ENCODE measurements at regions not wholly inside any gene's neighbourhood (a gene's known extent, or its start where the extent isn't known, plus 50 kb on each side); places are given as distances from the start of the nearest gene placed in this dataset.
"Not testable (repeated sequence)": the region's sequence is repeated elsewhere in the genome, so short reads cannot be mapped to it uniquely, and the experiment has no call there.

DNA sequence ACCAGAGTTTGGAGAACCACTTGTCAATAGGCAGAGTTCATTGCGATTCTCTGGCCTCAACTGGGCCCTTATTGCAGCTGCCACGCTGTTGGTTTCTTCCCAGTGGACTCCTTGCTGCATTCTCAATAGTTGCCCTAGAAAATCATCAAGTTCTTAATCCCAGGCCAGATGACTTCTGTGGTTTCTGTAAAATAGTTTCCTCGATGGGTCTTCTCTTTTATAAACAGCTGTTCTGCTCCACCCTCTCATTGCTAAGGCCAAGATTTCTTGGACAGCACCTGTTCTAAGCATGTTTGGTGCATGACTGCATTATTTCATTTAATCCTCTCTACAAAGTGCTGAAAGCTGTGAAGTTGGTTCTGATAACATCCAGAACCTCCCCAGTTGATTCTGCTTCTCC, 131.0 kb downstream of the BCL2L11 start:
- DNase-seq, result no peak

DNA sequence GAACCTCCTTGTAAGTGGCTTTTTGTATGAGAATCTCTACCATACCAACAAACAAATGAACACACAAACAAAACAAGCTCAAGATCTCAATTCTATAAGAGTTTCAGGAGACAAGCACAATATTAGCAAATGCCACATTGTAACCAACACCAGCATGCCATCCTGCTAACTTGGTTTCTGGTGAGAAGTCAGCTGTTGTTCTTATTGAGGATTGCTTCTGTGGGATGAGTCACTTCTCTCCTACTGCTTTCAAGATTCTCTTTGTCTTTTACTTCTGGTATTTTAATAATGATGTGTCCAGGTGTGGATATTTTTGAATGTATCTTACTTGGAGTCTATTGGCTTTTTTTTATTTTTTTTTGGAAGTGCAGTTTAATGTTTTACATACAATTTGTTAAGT, 131.7 kb downstream of the BCL2L11 start:
- DNase-seq, result no peak

DNA sequence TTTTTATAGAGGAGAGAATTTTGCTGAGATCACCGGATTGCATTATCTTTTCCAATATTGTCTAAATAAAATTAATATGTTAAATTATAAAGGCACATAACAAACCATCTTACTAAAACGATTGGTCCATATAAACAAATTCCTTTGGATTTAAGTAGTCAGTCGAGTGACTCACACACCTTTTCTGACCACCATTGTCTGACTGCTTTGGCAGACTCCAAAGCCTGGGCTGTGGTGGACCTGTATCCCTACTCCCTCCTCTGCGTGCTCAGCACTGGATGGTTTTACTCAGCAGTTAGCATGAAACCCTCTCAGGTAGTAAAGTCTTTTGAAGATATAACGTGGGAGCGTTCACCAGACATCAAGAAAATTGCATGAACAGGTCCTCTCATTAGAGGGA, 134.2 kb downstream of the BCL2L11 start:
- not testable (repeated sequence) for DNase-seq

DNA sequence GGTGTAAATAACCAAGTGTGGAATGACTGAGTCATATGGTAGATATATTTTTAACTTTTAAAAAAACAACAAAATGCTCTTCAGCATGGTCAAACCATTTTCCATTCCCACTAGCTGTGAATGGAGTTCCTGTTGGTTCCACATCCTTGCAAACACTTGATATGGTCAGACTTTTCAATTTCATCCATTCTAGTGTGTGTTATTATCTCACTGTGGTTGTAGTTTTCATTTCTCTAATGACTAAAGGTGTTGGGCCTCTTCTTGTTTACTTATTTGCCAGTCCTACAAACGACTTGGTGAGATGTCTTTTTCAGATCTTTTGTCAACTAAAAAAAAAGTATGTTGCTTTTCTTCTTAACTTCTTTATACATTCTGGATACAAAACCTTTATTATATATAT, 135.9 kb downstream of the BCL2L11 start:
- not testable (repeated sequence) for DNase-seq

DNA sequence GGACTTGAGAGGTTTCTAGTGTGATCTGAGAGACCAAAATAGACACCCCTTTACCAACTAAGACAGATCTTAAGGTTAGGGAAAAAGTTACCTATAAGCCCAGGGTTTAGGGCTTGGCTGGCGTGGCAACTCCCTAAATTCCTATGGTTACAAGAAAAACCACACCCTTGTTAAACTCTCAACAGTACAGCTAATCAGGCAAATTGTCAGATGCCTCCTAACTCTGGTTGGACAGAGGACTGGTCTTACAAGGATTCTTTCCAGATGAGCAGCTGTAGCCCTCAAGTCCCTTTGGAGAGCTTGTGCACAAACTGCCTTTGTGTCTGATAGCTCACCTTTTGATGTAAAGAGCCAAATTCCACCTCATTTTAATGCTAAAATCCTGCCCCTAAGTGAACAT, 136.9 kb downstream of the BCL2L11 start:
- DNase-seq, result not testable (repeated sequence)

DNA sequence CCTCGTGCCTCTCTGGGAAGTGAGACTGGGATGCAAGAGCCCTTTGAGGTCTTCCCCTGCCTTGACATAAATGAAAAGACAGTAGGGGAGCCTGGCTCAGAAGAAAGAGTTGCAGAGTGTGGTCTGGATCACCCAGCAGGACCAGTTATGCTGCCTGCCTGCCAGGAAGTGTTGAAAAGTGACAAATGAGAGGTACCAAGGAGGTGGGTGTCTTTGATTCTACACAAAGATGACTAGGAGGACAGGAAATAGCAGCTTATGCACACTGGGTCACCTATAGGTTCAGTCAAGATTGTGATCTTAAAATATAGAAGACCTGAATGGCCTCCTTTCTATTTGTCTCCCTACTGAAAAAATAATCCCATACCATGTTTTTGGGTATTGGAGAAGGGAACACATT, 137.6 kb downstream of the BCL2L11 start:
- not testable (repeated sequence) for DNase-seq

DNA sequence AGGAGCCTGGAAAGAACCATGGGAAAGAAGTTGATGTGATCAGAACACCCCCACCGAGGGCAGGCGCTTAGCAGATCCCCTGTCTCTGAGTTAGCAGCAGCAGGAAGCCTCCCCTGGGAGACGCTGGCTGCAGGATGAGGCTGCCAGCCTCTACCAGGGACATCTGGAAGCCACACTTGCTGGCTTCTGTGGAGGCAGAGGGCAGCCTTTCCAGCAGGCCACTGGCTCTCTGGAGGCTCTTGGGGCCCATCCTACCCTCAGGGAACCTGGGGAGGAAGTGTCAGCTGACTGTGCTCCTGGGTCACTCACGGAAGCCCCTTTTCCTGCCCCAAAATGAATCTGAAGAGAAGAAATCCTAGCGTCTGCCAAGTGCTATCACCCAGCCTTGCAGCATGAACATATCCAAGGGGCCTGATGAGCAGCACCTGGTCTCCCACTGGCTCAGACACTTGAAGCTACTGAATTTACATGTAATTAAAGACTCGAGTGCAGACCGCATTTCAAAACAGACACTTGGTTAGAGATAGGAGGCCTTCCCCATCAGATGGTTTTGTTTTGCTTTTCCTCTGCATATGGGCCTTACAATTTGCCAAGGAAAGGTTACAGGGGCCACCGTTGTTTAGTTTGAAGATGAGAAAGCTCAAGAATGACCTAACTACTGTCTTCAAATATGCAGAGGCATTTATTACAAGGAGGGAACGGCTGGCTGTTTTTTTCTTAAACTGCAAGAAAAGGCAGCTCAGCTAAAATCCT, 142.1 kb downstream of the BCL2L11 start:
- DNase-seq, result not testable (repeated sequence)

DNA sequence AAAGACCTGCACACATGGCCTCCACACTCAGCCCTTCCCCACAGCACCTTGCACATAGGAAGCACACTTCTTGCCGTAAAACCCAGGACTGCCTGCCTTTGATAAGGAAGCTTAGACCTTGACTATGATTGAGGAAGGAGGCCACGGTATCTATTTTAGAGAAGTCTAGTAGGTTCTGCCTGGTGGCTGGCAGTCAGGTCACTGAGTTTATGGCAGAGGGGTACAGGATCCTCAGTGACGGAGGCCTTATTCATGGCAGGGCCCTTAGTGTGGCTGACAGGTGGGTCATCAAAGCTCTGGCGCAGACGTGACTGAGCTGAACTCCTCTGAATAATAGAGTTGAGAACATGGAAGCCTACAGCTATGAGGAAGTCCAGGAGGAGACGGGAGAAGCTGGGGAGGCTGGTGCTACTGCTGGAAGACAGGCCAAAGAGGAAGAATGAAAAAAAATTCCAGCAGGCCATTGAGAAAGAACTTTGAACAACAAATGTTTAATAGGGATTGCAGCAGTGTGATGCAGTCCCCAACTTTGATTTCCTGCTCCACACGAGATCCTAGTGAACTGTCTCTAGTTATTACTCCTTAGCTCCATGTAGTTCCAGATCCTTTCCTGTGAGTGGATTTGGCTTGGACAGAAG, 142.8 kb downstream of the BCL2L11 start:
- DNase-seq, result not testable (repeated sequence)

DNA sequence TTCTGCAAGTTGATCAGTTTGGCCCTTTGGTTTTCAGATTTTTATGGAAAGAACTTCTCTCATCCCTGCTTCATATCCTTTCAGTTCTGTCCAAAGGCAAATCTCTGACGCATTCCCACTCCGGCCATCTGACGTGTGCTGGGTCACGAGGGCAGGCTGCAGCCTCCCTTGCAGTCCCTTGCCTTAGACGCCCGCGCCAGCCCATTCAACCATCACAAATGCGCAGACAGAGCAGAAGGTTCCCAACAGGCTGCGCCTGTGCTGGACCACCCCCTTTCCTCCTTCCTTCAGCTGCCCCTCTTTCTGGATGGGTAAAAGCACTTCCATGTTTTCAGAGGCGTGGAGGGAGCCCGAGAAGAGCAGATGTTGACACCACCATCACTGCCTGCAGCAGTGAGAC, 144.2 kb downstream of the BCL2L11 start:
- DNase-seq, result not testable (repeated sequence)

DNA sequence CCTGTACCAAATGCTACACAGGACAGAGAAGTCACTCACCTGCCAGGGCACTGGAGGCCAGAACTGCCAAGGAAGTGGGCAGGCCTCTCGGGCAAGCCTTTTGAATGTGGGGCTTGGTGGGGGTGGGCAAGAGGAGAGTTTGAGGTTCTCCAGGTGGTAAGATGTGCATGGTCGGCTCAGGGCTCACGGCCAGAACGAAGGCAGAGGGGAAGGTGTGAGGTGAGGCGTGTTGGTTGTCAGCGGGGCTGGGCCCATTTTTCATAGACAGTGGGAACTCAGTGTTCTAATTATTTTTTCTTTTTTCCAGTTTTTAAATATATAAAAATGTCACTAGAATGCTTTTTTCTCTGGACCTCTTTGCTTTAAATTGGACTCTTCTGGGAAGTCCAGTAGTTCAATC, 145.8 kb downstream of the BCL2L11 start:
- not testable (repeated sequence) for DNase-seq

DNA sequence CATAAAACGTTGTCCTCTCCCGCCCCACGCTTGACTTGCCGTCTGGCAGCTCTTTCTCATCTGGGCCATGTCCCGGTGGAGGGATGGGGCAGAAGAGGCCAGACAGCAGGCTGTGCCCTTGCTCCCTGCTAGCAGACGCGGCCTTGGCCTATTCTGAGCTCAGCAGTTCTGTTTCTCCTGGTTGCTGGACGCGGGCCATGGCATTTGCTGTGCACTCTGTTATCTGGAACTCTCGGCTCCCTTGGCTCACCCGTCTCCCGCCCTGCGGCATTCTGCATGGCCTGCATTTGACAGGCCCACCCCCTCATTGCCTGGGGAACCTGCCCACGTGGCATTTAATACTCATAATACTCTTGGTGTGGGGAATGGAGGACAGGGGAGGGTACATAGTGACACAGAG, 146.3 kb downstream of the BCL2L11 start:
- peak; percentile 8 for DNase-seq

DNA sequence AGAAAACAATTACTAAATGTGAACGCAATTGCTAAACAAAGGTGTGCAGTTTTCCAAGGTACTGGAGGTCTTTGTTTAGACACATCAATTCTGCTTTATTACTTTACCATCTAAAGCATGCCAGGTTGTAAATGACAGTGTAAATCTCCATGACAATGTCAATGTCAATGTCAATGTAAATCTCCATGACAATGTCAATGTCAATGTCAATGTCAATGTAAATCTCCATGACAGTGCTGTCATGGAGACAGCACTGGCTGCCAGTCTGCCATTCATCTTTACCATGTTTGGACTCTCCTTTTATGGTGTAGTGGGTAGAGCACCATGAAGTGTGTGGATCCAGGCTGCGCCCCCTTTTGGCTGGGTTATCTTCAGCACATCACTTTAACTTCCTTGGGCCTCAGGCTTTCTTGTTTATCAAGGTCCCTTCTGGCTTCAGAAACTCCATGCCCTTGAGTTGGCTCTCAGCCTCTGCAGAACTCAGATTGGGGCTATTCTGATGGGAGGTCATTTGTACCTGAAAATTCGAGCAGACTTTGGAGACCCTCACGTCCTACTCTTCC, 149.1 kb downstream of the BCL2L11 start:
- DNase-seq, result not testable (repeated sequence)

DNA sequence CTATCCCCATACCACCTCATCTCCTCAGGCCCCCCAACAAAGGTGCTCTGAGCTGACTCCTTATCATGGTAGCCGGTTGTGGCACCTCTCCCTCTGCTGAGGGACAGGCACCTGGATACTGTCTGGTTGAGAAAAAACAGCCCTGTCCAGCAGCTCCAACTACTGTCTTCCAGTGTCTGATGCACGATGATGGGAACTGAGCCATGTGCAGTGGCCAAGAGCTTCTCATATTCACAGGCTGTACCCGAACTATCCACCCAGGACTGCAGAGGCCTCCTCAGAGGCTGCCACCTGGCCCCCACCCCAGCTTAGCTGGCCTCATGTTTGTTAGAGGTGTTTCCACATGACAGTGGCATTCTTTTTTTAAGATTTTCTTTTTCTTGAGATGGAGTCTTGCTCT, 149.9 kb downstream of the BCL2L11 start:
- DNase-seq, result not testable (repeated sequence)

DNA sequence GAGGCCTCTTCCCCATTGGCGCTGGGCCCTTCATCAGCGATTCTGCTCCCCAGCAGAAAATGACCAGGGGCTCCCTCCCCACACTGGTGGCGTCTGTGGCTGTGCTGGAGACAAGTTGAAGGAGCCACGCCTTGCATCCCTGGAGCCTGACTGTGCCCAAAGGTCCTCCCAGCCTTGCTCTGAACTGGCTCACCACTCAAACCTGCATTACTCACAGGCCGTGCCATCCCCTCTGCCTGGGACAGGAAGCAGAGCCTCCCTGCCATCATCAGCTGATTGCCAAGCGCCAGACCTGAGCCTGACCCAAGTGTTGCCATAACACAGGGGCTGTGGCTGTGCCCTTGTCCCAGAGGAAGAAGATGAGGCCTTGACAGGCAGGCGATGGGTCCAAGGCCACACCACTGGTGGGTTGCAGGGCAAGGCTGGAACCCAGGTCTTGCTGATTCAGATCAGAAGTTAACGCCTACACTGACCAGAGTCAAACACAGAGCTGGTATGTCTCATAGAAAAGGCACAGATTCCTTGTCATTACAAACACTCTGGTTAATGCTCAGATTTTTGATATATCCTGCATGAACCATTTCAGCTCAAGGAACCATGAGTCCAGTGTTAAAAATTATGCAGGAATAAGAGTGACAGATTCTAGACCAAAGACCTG, 151.1 kb downstream of the BCL2L11 start:
- DNase-seq, result not testable (repeated sequence)

DNA sequence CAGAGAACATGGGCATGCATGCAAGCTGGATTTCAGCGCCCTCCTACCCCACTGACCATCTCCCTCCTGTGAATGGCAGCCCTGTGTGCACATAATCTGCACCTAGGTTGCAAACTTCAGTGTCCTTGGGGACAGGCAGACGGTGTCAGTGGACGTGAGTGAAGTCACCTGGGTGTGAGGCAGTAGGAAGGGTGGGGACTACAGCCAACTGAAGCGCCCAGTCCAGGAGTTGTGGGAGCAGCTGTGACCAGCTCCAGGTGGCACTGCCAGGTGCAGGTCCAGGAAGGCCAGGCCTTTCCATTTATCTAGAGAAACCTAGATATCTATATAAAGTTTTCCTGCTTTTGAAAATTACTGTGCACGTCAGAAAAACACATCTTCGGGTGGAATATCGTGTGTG, 152.3 kb downstream of the BCL2L11 start:
- not testable (repeated sequence) for DNase-seq

DNA sequence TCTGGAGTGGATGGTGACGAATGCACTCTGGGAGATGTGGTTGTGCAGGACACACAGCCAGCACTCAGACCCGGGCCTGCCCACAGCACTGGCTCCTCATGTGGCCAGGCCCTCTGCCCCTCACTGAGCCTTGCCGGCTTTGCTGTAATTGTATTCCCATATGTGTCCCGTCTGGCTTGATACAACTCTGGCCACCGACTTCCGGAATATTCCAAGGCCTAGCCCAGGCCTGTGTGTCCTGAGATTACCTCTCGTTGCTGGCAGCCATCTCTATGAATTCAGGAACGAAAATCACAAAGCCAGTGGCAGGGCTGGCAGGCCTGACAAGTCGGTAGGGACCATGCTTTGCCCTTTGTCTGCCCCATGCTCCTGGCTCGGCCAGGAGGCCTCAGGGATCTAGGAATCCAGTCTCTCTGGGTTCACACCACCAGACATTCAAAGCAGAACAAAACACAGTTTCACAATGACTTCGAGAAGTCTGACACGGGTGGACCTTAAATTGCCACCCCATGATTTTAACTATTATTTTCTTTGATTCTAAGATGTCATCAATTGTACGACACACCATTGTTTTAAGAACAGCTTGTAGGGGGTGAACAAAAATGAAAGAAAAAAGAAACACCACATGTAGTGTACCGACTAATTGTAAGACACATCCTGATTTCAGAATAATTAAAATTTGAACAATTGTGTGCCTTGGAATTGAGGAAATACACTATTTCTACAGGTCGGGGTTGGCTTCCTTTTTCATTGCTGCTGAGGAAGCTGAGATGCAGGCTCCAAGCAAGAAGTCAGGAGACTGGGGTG, 154.5 kb downstream of the BCL2L11 start:
- not testable (repeated sequence) for DNase-seq

DNA sequence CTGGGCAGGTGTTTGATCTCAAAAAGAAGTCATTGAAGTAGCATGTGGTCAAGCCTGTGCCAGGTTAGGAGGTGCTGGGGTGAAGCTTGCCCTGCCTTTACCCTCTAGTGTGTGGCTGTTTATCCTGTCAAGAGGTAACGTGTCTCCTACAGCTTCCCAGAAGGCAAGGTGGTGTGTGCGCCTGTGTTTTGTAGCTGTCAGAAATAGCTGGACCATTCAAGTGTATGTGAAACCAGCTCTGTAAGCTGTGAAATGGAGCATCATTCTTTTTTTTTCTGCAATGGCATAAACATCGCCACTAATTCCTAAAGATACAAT, 155.1 kb downstream of the BCL2L11 start:
- not testable (repeated sequence) for DNase-seq

DNA sequence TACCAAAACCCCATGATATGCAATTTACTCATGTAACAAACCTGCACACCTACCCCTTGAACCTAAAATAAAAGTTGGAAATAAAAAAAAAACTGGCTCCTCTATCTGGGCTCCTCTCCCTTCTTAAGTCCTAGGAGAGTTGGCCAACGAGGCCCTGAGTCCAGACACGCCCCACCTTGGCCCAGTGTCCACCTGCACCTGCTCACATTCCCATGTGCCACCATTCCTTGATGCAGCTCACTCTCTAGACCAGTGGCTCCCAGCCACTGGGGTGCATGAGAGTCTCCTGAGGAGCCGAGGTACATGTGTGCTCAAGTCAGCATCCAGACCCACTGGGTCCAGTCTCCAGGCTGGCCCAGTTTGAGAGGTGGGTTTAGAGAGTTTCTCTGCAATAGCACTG, 157.4 kb downstream of the BCL2L11 start:
- DNase-seq, result not testable (repeated sequence)

DNA sequence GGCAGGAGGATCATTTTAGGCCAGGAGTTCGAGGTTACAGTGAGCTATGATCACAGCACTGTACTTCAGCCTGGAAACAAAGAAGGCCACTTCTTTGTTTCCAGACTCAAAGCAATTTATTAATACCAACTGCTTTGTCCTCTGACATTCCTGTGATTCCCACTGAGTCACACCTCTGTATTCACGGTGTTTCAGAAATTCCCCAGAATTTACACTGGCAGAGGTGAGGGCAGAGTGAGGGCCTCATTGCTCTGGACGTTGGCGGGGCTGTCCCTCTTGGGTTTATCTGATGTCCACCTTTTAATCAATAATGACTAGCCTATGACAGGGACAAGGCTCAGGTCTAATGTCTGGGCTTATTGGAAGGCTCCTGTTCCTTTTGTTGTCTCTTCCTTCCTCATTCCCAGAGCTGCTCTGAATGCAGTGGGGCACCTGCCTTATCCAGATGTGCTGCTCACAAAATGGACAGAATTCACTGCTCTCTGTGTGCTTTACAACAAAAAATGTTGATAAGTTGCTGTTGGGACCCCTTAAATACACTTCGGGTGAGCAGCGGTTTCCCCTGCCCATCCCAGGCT, 160.1 kb downstream of the BCL2L11 start:
- DNase-seq, result not testable (repeated sequence)

DNA sequence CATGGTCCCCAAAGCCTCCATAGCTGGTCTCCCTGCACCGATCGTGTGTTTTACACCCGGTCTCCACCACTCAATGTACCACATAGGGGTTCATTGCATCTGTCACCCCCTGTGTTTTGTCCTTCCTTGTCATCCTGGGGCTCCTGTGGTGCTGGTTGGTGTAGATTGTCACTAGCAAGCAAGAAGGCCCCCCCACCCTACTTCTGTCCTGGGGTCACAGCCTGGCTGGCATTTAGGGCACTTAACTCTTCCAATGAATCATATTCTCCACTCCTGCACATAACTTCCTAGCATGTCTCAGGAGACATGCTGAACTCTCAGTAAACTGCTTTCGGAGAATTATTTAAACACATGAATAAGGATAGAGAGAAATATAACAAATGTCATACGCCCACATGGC, 161.4 kb downstream of the BCL2L11 start:
- DNase-seq, result not testable (repeated sequence)

Measured in muscle of arm (tissue), 1 donor.